ENCODE measurements at regions not wholly inside any gene's neighbourhood (a gene's known extent, or its start where the extent isn't known, plus 50 kb on each side); places are given as distances from the start of the nearest gene placed in this dataset.

GRCh38 chr9:23220957-23221356 is 605.1 kb downstream of the ELAVL2 start:
- DNase-seq, result no peak
- Mint-ChIP-seq H3K27ac (no peak overlapping the region), H3K36me3 (ENCODE audit: low read depth) (no peaks in the 10 kb centered on the region), H3K9me3 (peaks cover 36% of the 10 kb centered on the region), H3K4me1 (ENCODE audit: low read depth) (no peaks in the 10 kb centered on the region), H3K4me3 (no peak overlapping the region), H3K27me3 (ENCODE audit: insufficient read depth) (no peaks in the 10 kb centered on the region; the same call in 1 of the 2 replicates)
- TF ChIP-seq CTCF (IDR thresholded peaks at IDR 0.05), result no peak

- H3K4me1 Mint-ChIP-seq (ENCODE audit: low read depth), result no peaks in the 10 kb centered on the region
- DNase-seq, result no peak
Observed at GRCh38 chr9:23229890-23230317, 596.1 kb downstream of the ELAVL2 start.

GRCh38 chr9:23232831-23233230 is 593.2 kb downstream of the ELAVL2 start:
- Mint-ChIP-seq H3K4me3 (no peak overlapping the region), H3K9me3 (peaks cover 11% of the 10 kb centered on the region), H3K4me1 (ENCODE audit: low read depth) (no peaks in the 10 kb centered on the region), H3K27me3 (ENCODE audit: insufficient read depth) (no peaks in the 10 kb centered on the region), H3K36me3 (ENCODE audit: low read depth) (no peaks in the 10 kb centered on the region), H3K27ac (no peak overlapping the region)
- DNase-seq, result no peak
- TF ChIP-seq CTCF (IDR thresholded peaks at IDR 0.05), result no peak

More at GRCh38 chr9:23229890-23230317, 596.1 kb downstream of the ELAVL2 start:
- no peak overlapping the region for H3K27ac Mint-ChIP-seq
- H3K4me3 Mint-ChIP-seq, result no peak overlapping the region
- no peak for TF ChIP-seq CTCF (IDR thresholded peaks at IDR 0.05)
- H3K27me3 Mint-ChIP-seq (ENCODE audit: insufficient read depth), result no peaks in the 10 kb centered on the region
- H3K36me3 Mint-ChIP-seq (ENCODE audit: low read depth), result no peaks in the 10 kb centered on the region
- H3K9me3 Mint-ChIP-seq, result peaks cover 22% of the 10 kb centered on the region

- H3K36me3 Mint-ChIP-seq (ENCODE audit: low read depth), result no peaks in the 10 kb centered on the region
- H3K27me3 Mint-ChIP-seq (ENCODE audit: insufficient read depth), result no peaks in the 10 kb centered on the region; the same call in 1 of the 2 replicates
- H3K9me3 Mint-ChIP-seq, result peaks cover 29% of the 10 kb centered on the region
- H3K4me3 Mint-ChIP-seq, result no peak overlapping the region
- H3K27ac Mint-ChIP-seq, result no peak overlapping the region
- no peak for TF ChIP-seq CTCF (IDR thresholded peaks at IDR 0.05)
- no peaks in the 10 kb centered on the region for H3K4me1 Mint-ChIP-seq (ENCODE audit: low read depth)
- no peak for DNase-seq
Observed at GRCh38 chr9:23243523-23243922, 582.5 kb downstream of the ELAVL2 start.

- no peaks in the 10 kb centered on the region for H3K4me1 Mint-ChIP-seq (ENCODE audit: low read depth)
- H3K27ac Mint-ChIP-seq, result no peak overlapping the region
- no peak for DNase-seq
- H3K9me3 Mint-ChIP-seq, result peaks cover 34% of the 10 kb centered on the region
- H3K36me3 Mint-ChIP-seq (ENCODE audit: low read depth), result no peaks in the 10 kb centered on the region
- H3K27me3 Mint-ChIP-seq (ENCODE audit: insufficient read depth), result no peaks in the 10 kb centered on the region; the same call in 1 of the 2 replicates
- no peak for TF ChIP-seq CTCF (IDR thresholded peaks at IDR 0.05)
- H3K4me3 Mint-ChIP-seq, result no peak overlapping the region
Observed at GRCh38 chr9:23245067-23245466, 581.0 kb downstream of the ELAVL2 start.
